ENCODE measurements at regions not wholly inside any gene's neighbourhood (a gene's known extent, or its start where the extent isn't known, plus 50 kb on each side); places are given as distances from the start of the nearest gene placed in this dataset.
A peak's percentile ranks its signal among the peaks of the same experiment; 100 is the strongest.

GRCh38 chr10:131636841-131637724 lies 263.7 kb upstream of the PPP2R2D start:
- DNase-seq, result no peak

GRCh38 chr10:131638049-131638879 lies 262.5 kb upstream of the PPP2R2D start:
- no peak for DNase-seq

GRCh38 chr10:131638880-131639278 lies 261.9 kb upstream of the PPP2R2D start:
- DNase-seq, result no peak

- DNase-seq, result no peak
Measured at GRCh38 chr10:131640045-131640644, 260.7 kb upstream of the PPP2R2D start.

GRCh38 chr10:131641231-131641630 lies 259.6 kb upstream of the PPP2R2D start:
- no peak for DNase-seq

GRCh38 chr10:131641898-131642297 lies 258.9 kb upstream of the PPP2R2D start:
- DNase-seq, result no peak

- DNase-seq, result no peak
Measured at GRCh38 chr10:131642966-131643365, 257.8 kb upstream of the PPP2R2D start.

- peak; percentile 85 for DNase-seq
Measured at GRCh38 chr10:131644289-131644688, 256.5 kb upstream of the PPP2R2D start.

- no peak for DNase-seq
Measured at GRCh38 chr10:131644864-131645658, 255.7 kb upstream of the PPP2R2D start.

- no peak for DNase-seq
Measured at GRCh38 chr10:131645756-131646155, 255.1 kb upstream of the PPP2R2D start.

GRCh38 chr10:131646551-131647525 lies 254.0 kb upstream of the PPP2R2D start:
- no peak for DNase-seq

GRCh38 chr10:131647789-131648188 lies 253.0 kb upstream of the PPP2R2D start:
- DNase-seq, result no peak

GRCh38 chr10:131648386-131649020 lies 252.3 kb upstream of the PPP2R2D start:
- DNase-seq, result no peak

GRCh38 chr10:131649617-131650016 lies 251.2 kb upstream of the PPP2R2D start:
- DNase-seq, result no peak

- no peak for DNase-seq
Measured at GRCh38 chr10:131650169-131650705, 250.6 kb upstream of the PPP2R2D start.

GRCh38 chr10:131650771-131651673 lies 249.8 kb upstream of the PPP2R2D start:
- DNase-seq, result no peak

- no peak for DNase-seq
Measured at GRCh38 chr10:131651674-131652437, 249.0 kb upstream of the PPP2R2D start.

GRCh38 chr10:131652438-131653139 lies 248.2 kb upstream of the PPP2R2D start:
- no peak for DNase-seq
